IMR-90 (cell line): ENCODE measurements at regions not wholly inside any gene's neighbourhood (a gene's known extent, or its start where the extent isn't known, plus 50 kb on each side); places are given as distances from the start of the nearest gene placed in this dataset.

Source experiments
- ATAC-seq: fragments of 200-7000 bp; cut with Tn5 transposase; 2 replicates; pipeline ENCODE4 v1.9.1; 2020; ENCODE audit warnings: low read depth, mild to moderate bottlenecking, moderate library complexity
- BruUV-seq: library from RNA; stranded (reverse); fragments of 400-500 nt; replicated peaks from 2 replicates; lab custom pipeline; 2021; lab: Mats Ljungman, UMichigan
- CTCF ChIA-PET: fragments of 300-600 bp; formaldehyde crosslinking; extraction: SDS; loops from one replicate; lab custom pipeline; 2021; ENCODE audit warnings: antibody characterized with exemption; lab: Yijun Ruan, JAX
- POLR2A ChIA-PET: fragments of 300-600 bp; sonication (Branson Sonifier 250); formaldehyde crosslinking; loops from one replicate; lab custom pipeline; 2022; ENCODE audit warnings: antibody characterized with exemption; ENCODE audit not compliant: unreplicated experiment; lab: Charles Lee
- DNase-seq: peaks from one replicate; pipeline ENCODE4 v3.0.0; 2013
- H2AFZ ChIP-seq: replicated peaks from 2 replicates; pipeline ENCODE3; 2013; ENCODE audit warnings: low read length, mild to moderate bottlenecking; ENCODE audit not compliant: poor library complexity
- H2AK5ac ChIP-seq: 2 replicates; pipeline ENCODE4 v1.6.1; 2013; ENCODE audit warnings: low read depth, low read length, inconsistent platforms
- H2AK9ac ChIP-seq: replicated peaks from 2 replicates; pipeline ENCODE3; 2013; ENCODE audit warnings: mild to moderate bottlenecking, low read depth, low read length, moderate library complexity; ENCODE audit not compliant: poor library complexity
- H2BK120ac ChIP-seq: 2 replicates; pipeline ENCODE4 v1.6.1; 2013; ENCODE audit warnings: low read depth, low read length, inconsistent platforms
- H2BK15ac ChIP-seq: 3 replicates; pipeline ENCODE4 v1.6.1; 2013; ENCODE audit warnings: low read depth, low read length, inconsistent platforms
- H2BK20ac ChIP-seq: 2 replicates; pipeline ENCODE4 v1.6.1; 2013; ENCODE audit warnings: low read depth, mild to moderate bottlenecking, inconsistent platforms, low read length, moderate library complexity
- H2BK5ac ChIP-seq: 2 replicates; pipeline ENCODE4 v1.6.1; 2013; ENCODE audit warnings: mild to moderate bottlenecking, low read depth, low read length, inconsistent platforms; ENCODE audit not compliant: poor library complexity, severe bottlenecking
- H3K14ac ChIP-seq: replicated peaks from 2 replicates; pipeline ENCODE4 v1.6.1; 2013; ENCODE audit warnings: low read depth, low read length, inconsistent platforms
- H3K18ac ChIP-seq: 2 replicates; pipeline ENCODE4 v1.6.1; 2013; ENCODE audit warnings: low read depth, low read length, control low read depth
- H3K23ac ChIP-seq: 2 replicates; pipeline ENCODE4 v1.6.1; 2013; ENCODE audit warnings: low read depth, low read length, inconsistent platforms
- H3K27ac ChIP-seq: 2 replicates; pipeline ENCODE4 v1.5.1; 2013; ENCODE audit warnings: mild to moderate bottlenecking, control low read depth, low read length; ENCODE audit not compliant: insufficient read depth
- H3K27me3 ChIP-seq: 2 replicates; pipeline ENCODE4 v1.6.1; 2013; ENCODE audit warnings: low read length; ENCODE audit not compliant: control insufficient read depth, insufficient read depth
- H3K36me3 ChIP-seq: 2 replicates; pipeline ENCODE4 v1.6.1; 2013; ENCODE audit warnings: low read length, mixed read lengths; ENCODE audit not compliant: control insufficient read depth, insufficient read depth
- H3K4ac ChIP-seq: 2 replicates; pipeline ENCODE4 v1.6.1; 2013; ENCODE audit warnings: low read depth, low read length, inconsistent platforms
- H3K4me1 ChIP-seq: 2 replicates; pipeline ENCODE4 v1.6.1; 2013; ENCODE audit warnings: low read length, mixed read lengths; ENCODE audit not compliant: control insufficient read depth, insufficient read depth
- H3K4me2 ChIP-seq: 2 replicates; pipeline ENCODE4 v1.6.1; 2013; ENCODE audit warnings: low read depth, mild to moderate bottlenecking, control low read depth, low read length, moderate library complexity
- H3K4me3 ChIP-seq: 2 replicates; pipeline ENCODE4 v1.5.1; 2013; ENCODE audit warnings: low read depth, mild to moderate bottlenecking, control low read depth, low read length, moderate library complexity; ENCODE audit not compliant: insufficient read depth
- H3K56ac ChIP-seq: 2 replicates; pipeline ENCODE4 v1.6.1; 2013; ENCODE audit warnings: low read length, inconsistent platforms; ENCODE audit not compliant: insufficient read depth; ENCODE audit errors: extremely low read depth
- H3K79me1 ChIP-seq, 2 experiments: 2 replicates each; pipeline ENCODE4 v1.6.1; 2013; ENCODE audit warnings: low read length in 2 of 2, inconsistent platforms in 1 of 2, low read depth in 1 of 2
- H3K9ac ChIP-seq: 2 replicates; pipeline ENCODE4 v1.6.1; 2013; ENCODE audit warnings: low read depth, low read length, control low read depth
- H3K9me1 ChIP-seq: 2 replicates; pipeline ENCODE4 v1.6.1; 2013; ENCODE audit warnings: low read length, inconsistent platforms; ENCODE audit not compliant: insufficient read depth
- H3K9me3 ChIP-seq: 2 replicates; pipeline ENCODE4 v1.6.1; 2013; ENCODE audit warnings: low read length; ENCODE audit not compliant: control insufficient read depth, insufficient read depth
- H4K20me1 ChIP-seq: 2 replicates; pipeline ENCODE4 v1.6.1; 2013; ENCODE audit warnings: low read length, inconsistent platforms; ENCODE audit not compliant: insufficient read depth
- H4K5ac ChIP-seq: 2 replicates; pipeline ENCODE4 v1.6.1; 2013; ENCODE audit warnings: mild to moderate bottlenecking, low read depth, low read length, control low read depth
- H4K8ac ChIP-seq, 2 experiments: 2 replicates each; pipeline ENCODE4 v1.6.1; 2013; ENCODE audit warnings: low read depth in 2 of 2, low read length in 2 of 2, control low read depth in 1 of 2, inconsistent platforms in 1 of 2
- H4K91ac ChIP-seq: 2 replicates; pipeline ENCODE4 v1.6.1; 2013; ENCODE audit warnings: low read depth, low read length, inconsistent platforms; ENCODE audit not compliant: insufficient read depth
- BHLHE40 ChIP-seq: fragments of 150-350 bp; IDR thresholded peaks from 2 replicates; pipeline ENCODE4 v1.6.1; 2016; ENCODE audit warnings: mild to moderate bottlenecking, low read depth, low read length
- CTCF ChIP-seq: conservative IDR thresholded peaks from 2 replicates; pipeline ENCODE4 v1.5.1; 2012; ENCODE audit warnings: mild to moderate bottlenecking, low read depth, low read length, improper control_type of control experiment
- ELK1 ChIP-seq: fragments of 150-350 bp; IDR thresholded peaks from 2 replicates; pipeline ENCODE4 v1.6.1; 2016; ENCODE audit warnings: low read depth, mild to moderate bottlenecking, low read length, moderate library complexity, borderline replicate concordance
- FOS ChIP-seq: fragments of 150-350 bp; IDR thresholded peaks from 2 replicates; pipeline ENCODE4 v1.6.1; 2016; ENCODE audit warnings: low read depth, low read length
- MAFK ChIP-seq: IDR thresholded peaks from 2 replicates; pipeline ENCODE4 v1.6.1; 2012; ENCODE audit warnings: low read depth, low read length, improper control_type of control experiment
- MAZ ChIP-seq: IDR thresholded peaks from 2 replicates; pipeline ENCODE4 v1.6.1; 2012; ENCODE audit warnings: low read depth, mild to moderate bottlenecking, low read length, improper control_type of control experiment, moderate library complexity, borderline replicate concordance
- NFE2L2 ChIP-seq: fragments of 150-350 bp; IDR thresholded peaks from 2 replicates; pipeline ENCODE4 v1.6.1; 2016; ENCODE audit warnings: low read depth, mild to moderate bottlenecking, low read length
- POLR2A ChIP-seq: IDR thresholded peaks from 2 replicates; pipeline ENCODE4 v1.6.1; 2012; ENCODE audit warnings: mild to moderate bottlenecking, low read depth, low read length
- RAD21 ChIP-seq: IDR thresholded peaks from 2 replicates; pipeline ENCODE4 v1.6.1; 2012; ENCODE audit warnings: low read length, improper control_type of control experiment
- RCOR1 ChIP-seq: IDR thresholded peaks from 2 replicates; pipeline ENCODE4 v1.6.1; 2012; ENCODE audit warnings: mild to moderate bottlenecking, low read length, improper control_type of control experiment; ENCODE audit not compliant: insufficient replicate concordance
- RFX5 ChIP-seq: IDR thresholded peaks from 2 replicates; pipeline ENCODE4 v1.8.0; 2012; ENCODE audit warnings: low read depth, mild to moderate bottlenecking, low read length, moderate library complexity
- WGBS, 2 experiments: methylation state at CpG; one replicate each; pipeline versions ENCODE4 v1.1.5 to v1.1.7; 2013; ENCODE audit warnings: missing lambda C conversion rate in 2 of 2; ENCODE audit not compliant: insufficient read length in 1 of 2; ENCODE audit errors: extremely low coverage in 2 of 2; 5-methylcytosine and 5-hydroxymethylcytosine counted together
- dilution Hi-C: fragments of 300-500 bp; cut with HindIII; formaldehyde crosslinking; loops from one replicate; pipeline ENCODE4 v1.14.3; 2018; ENCODE audit warnings: low sequenced_read_pairs; ENCODE audit not compliant: unreplicated experiment
- in situ Hi-C: fragments of 300-500 bp; cut with MboI; formaldehyde crosslinking; loops from 3 replicates; pipeline ENCODE4 v1.14.3; 2019; ENCODE audit warnings: low sequenced_read_pairs, inconsistent platforms, mixed read lengths
- intact Hi-C: fragments of 100-400 bp; cut with micrococcal nuclease; formaldehyde crosslinking; loops from 2 replicates; pipeline ENCODE4 v1.10.0; 2022

- dilution Hi-C loops, result no loop called here
- H2AK5ac ChIP-seq, result no peak overlapping the region
- DNase-seq, result no peak
- no peak overlapping the region for H3K4me2 ChIP-seq
- H3K18ac ChIP-seq, result no peak overlapping the region
- TF ChIP-seq POLR2A (no peak), MAFK (no peak), NFE2L2 (no peak), RFX5 (no peak), CTCF (no peak), ELK1 (no peak), FOS (no peak), BHLHE40 (no peak), RCOR1 (no peak), MAZ (no peak), RAD21 (no peak)
- ChIA-PET CTCF (no interaction called here), POLR2A (no interaction called here)
- no peak overlapping the region for H2BK20ac ChIP-seq
- no CpG with 5 or more reads among the region's 1 CpG for WGBS, 2 experiments
- in situ Hi-C loops, result no loop called here
- no peak overlapping the region for H3K4me3 ChIP-seq
- H3K9me1 ChIP-seq, result no peaks in the 10 kb centered on the region
- H2BK15ac ChIP-seq, result no peak overlapping the region
- no peak for ATAC-seq
- no TSS peak for BruUV-seq
- H3K14ac ChIP-seq, result no peak overlapping the region
- no peak overlapping the region for H2BK5ac ChIP-seq
- no peak overlapping the region for H4K5ac ChIP-seq
- no peak overlapping the region for H3K56ac ChIP-seq
- H3K27me3 ChIP-seq, result no peaks in the 10 kb centered on the region
- H2AK9ac ChIP-seq, result no peak overlapping the region
- H3K9ac ChIP-seq, result no peak overlapping the region
- intact Hi-C loops, result loop anchor here (5.0 kb wide), 1 partner anchor 508 kb away; no protein-coding TSS in a partner anchor
- H4K8ac ChIP-seq, result no peak overlapping the region
- H3K9me3 ChIP-seq, result no peaks in the 10 kb centered on the region
- H3K4ac ChIP-seq, result no peak overlapping the region
- no peaks in the 10 kb centered on the region for H3K79me1 ChIP-seq
- H3K23ac ChIP-seq, result no peak overlapping the region
- no peaks in the 10 kb centered on the region for H4K20me1 ChIP-seq
- H2BK120ac ChIP-seq, result no peak overlapping the region
- H3K4me1 ChIP-seq, result peaks cover 2% of the 10 kb centered on the region; the same call in 1 of the 2 replicates
- H4K91ac ChIP-seq, result no peak overlapping the region
- H2AFZ ChIP-seq, result no peak overlapping the region
- no peak overlapping the region for H3K27ac ChIP-seq
- no peaks in the 10 kb centered on the region for H3K36me3 ChIP-seq
Measured at GRCh38 chr5:124179819-124180218, 566.6 kb downstream of the ZNF608 start.
